ENCODE measurements at regions not wholly inside any gene's neighbourhood (a gene's known extent, or its start where the extent isn't known, plus 50 kb on each side); places are given as distances from the start of the nearest gene placed in this dataset.

GRCh38 chr6:153832543-153832942, 206.5 kb upstream of the OPRM1 start:
- ChIA-PET POLR2A (no interaction called here), CTCF (no interaction called here)
- no peaks in the 10 kb centered on the region for H3K9me3 ChIP-seq (ENCODE audit: control insufficient read depth in 2 of 3, low read length in 3 of 3)
- Mint-ChIP-seq H3K36me3 (no peaks in the 10 kb centered on the region), H3K27ac (no peak overlapping the region), H3K9me3 (peaks cover 0 to 7% (median 0%) of the 10 kb centered on the region in 11 donors), H3K27me3 (peaks cover 0 to 5% (median 0%) of the 10 kb centered on the region in 5 donors), H3K4me3 (no peak overlapping the region), H3K4me1 (no peaks in the 10 kb centered on the region)
- ATAC-seq = peak; percentile 37
- no peak overlapping the region for H3K4me3 ChIP-seq (ENCODE audit: low read length)
- no peaks in the 10 kb centered on the region for H3K27me3 ChIP-seq (ENCODE audit: control insufficient read depth in 2 of 2, insufficient read depth in 2 of 2, low read length in 2 of 2)
- no peaks in the 10 kb centered on the region for H3K36me3 ChIP-seq (ENCODE audit: control insufficient read depth in 2 of 3, insufficient read depth in 3 of 3, low read length in 3 of 3)
- H3K4me1 ChIP-seq (ENCODE audit: control insufficient read depth in 2 of 2, insufficient read depth in 2 of 2, low read length in 2 of 2) = no peaks in the 10 kb centered on the region
- intact Hi-C loops (cut with micrococcal nuclease) = no loop called here
- no peak overlapping the region for H3K27ac ChIP-seq (ENCODE audit: low read depth, low read length)
- DNase-seq = no peak

GRCh38 chr6:153831350-153832078, 207.5 kb upstream of the OPRM1 start:
- H3K4me1 ChIP-seq (ENCODE audit: control insufficient read depth in 2 of 2, insufficient read depth in 2 of 2, low read length in 2 of 2) = no peaks in the 10 kb centered on the region
- Mint-ChIP-seq H3K36me3 (no peaks in the 10 kb centered on the region), H3K9me3 (peaks cover 0 to 7% (median 0%) of the 10 kb centered on the region in 11 donors), H3K4me1 (no peaks in the 10 kb centered on the region), H3K27ac (no peak overlapping the region), H3K27me3 (peaks cover 0 to 5% (median 0%) of the 10 kb centered on the region in 5 donors), H3K4me3 (no peak overlapping the region)
- H3K36me3 ChIP-seq (ENCODE audit: control insufficient read depth in 2 of 3, insufficient read depth in 3 of 3, low read length in 3 of 3) = no peaks in the 10 kb centered on the region
- no peak for ATAC-seq
- no peaks in the 10 kb centered on the region for H3K9me3 ChIP-seq (ENCODE audit: control insufficient read depth in 2 of 3, low read length in 3 of 3)
- no peak overlapping the region for H3K4me3 ChIP-seq (ENCODE audit: low read length)
- no peak for DNase-seq
- intact Hi-C loops (cut with micrococcal nuclease) = no loop called here
- H3K27me3 ChIP-seq (ENCODE audit: control insufficient read depth in 2 of 2, insufficient read depth in 2 of 2, low read length in 2 of 2) = no peaks in the 10 kb centered on the region
- CTCF ChIA-PET = no interaction called here
- POLR2A ChIA-PET = no interaction called here
- H3K27ac ChIP-seq (ENCODE audit: low read depth, low read length) = no peak overlapping the region

- Histone ChIP-seq H3K4me1 (ENCODE audit: control insufficient read depth in 2 of 2, insufficient read depth in 2 of 2, low read length in 2 of 2) (no peaks in the 10 kb centered on the region), H3K9me3 (ENCODE audit: control insufficient read depth in 2 of 3, low read length in 3 of 3) (peaks cover 0 to 21% (median 0%) of the 10 kb centered on the region in 3 experiments), H3K27ac (ENCODE audit: low read depth, low read length) (no peak overlapping the region), H3K36me3 (ENCODE audit: control insufficient read depth in 2 of 3, insufficient read depth in 3 of 3, low read length in 3 of 3) (no peaks in the 10 kb centered on the region), H3K4me3 (ENCODE audit: low read length) (no peak overlapping the region), H3K27me3 (ENCODE audit: control insufficient read depth in 2 of 2, insufficient read depth in 2 of 2, low read length in 2 of 2) (no peaks in the 10 kb centered on the region)
- Mint-ChIP-seq H3K4me3 (no peak overlapping the region), H3K27ac (no peak overlapping the region), H3K9me3 (peaks cover 4 to 44% (median 18%) of the 10 kb centered on the region in 11 donors), H3K36me3 (peaks cover 0 to 5% (median 0%) of the 10 kb centered on the region in 5 donors), H3K27me3 (peaks cover 0 to 4% (median 0%) of the 10 kb centered on the region in 5 donors), H3K4me1 (no peaks in the 10 kb centered on the region)
- ChIA-PET POLR2A (no interaction called here), CTCF (no interaction called here)
- intact Hi-C loops (cut with micrococcal nuclease) = no loop called here
- no peak for DNase-seq
- ATAC-seq = no peak
These were observed 221.9 kb upstream of the OPRM1 start for GRCh38 chr6:153817173-153817572.

- intact Hi-C loops (cut with micrococcal nuclease) = no loop called here
- H3K4me1 ChIP-seq (ENCODE audit: control insufficient read depth in 2 of 2, insufficient read depth in 2 of 2, low read length in 2 of 2) = no peaks in the 10 kb centered on the region
- Mint-ChIP-seq H3K27ac (no peak overlapping the region), H3K36me3 (peaks cover 0 to 5% (median 0%) of the 10 kb centered on the region in 5 donors), H3K4me1 (no peaks in the 10 kb centered on the region), H3K9me3 (peaks cover 2 to 49% (median 19%) of the 10 kb centered on the region in 11 donors), H3K4me3 (no peak overlapping the region), H3K27me3 (peaks cover 0 to 7% (median 0%) of the 10 kb centered on the region in 5 donors)
- no peaks in the 10 kb centered on the region for H3K27me3 ChIP-seq (ENCODE audit: control insufficient read depth in 2 of 2, insufficient read depth in 2 of 2, low read length in 2 of 2)
- CTCF ChIA-PET = no interaction called here
- no peak overlapping the region for H3K4me3 ChIP-seq (ENCODE audit: low read length)
- POLR2A ChIA-PET = no interaction called here
- no peak overlapping the region for H3K27ac ChIP-seq (ENCODE audit: low read depth, low read length)
- H3K36me3 ChIP-seq (ENCODE audit: control insufficient read depth in 2 of 3, insufficient read depth in 3 of 3, low read length in 3 of 3) = no peaks in the 10 kb centered on the region
- ATAC-seq (no peak), DNase-seq (no peak)
- peaks cover 0 to 21% (median 0%) of the 10 kb centered on the region in 3 experiments for H3K9me3 ChIP-seq (ENCODE audit: control insufficient read depth in 2 of 3, low read length in 3 of 3)
These were observed 222.7 kb upstream of the OPRM1 start for GRCh38 chr6:153816366-153816765.

DNA sequence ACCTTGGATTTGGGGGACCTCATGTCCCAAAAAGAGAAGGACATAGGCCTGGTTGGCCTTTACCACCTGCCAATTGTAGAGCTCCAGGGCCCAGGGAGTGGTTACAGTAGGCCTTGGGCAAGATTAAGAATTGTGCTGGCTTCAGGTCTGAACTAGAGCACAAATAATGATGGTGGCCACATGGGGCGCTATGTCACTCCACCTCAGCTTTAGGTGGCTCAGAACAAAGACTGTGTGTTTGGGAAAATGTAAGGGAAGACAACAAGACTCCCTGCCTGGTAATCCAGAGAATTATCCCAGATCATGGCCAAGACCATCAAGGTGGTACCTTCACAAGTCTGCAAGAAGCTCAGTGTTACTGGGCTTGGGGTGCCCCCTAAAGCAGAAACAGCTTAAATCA, 224.9 kb upstream of the OPRM1 start:
- no peak overlapping the region for H3K4me3 Mint-ChIP-seq
- no peak overlapping the region for H3K27ac ChIP-seq (ENCODE audit: low read depth, low read length)
- H3K4me1 ChIP-seq (ENCODE audit: control insufficient read depth in 2 of 2, insufficient read depth in 2 of 2, low read length in 2 of 2) = no peaks in the 10 kb centered on the region
- POLR2A ChIA-PET = no interaction called here
- DNase-seq (no peak), ATAC-seq (no peak)
- H3K27ac Mint-ChIP-seq = no peak overlapping the region
- peaks cover 0 to 8% (median 5%) of the 10 kb centered on the region in 5 donors for H3K27me3 Mint-ChIP-seq
- H3K36me3 Mint-ChIP-seq = peaks cover 0 to 5% (median 0%) of the 10 kb centered on the region in 5 donors
- CTCF ChIA-PET = interaction anchor here (0.6 kb wide), 1 partner anchor 77 kb away, joined by 5 read pairs; no protein-coding TSS in a partner anchor
- H3K9me3 ChIP-seq (ENCODE audit: control insufficient read depth in 2 of 3, low read length in 3 of 3) = peaks cover 0 to 21% (median 0%) of the 10 kb centered on the region in 3 experiments
- H3K9me3 Mint-ChIP-seq = peaks cover 2 to 50% (median 20%) of the 10 kb centered on the region in 11 donors
- no peaks in the 10 kb centered on the region for H3K36me3 ChIP-seq (ENCODE audit: control insufficient read depth in 2 of 3, insufficient read depth in 3 of 3, low read length in 3 of 3)
- no peaks in the 10 kb centered on the region for H3K27me3 ChIP-seq (ENCODE audit: control insufficient read depth in 2 of 2, insufficient read depth in 2 of 2, low read length in 2 of 2)
- intact Hi-C loops (cut with micrococcal nuclease) = no loop called here
- no peaks in the 10 kb centered on the region for H3K4me1 Mint-ChIP-seq
- H3K4me3 ChIP-seq (ENCODE audit: low read length) = no peak overlapping the region

GRCh38 chr6:153804755-153805330, 234.2 kb upstream of the OPRM1 start:
- no peak for DNase-seq
- CTCF ChIA-PET = no interaction called here
- no peak overlapping the region for H3K27ac Mint-ChIP-seq
- POLR2A ChIA-PET = no interaction called here
- no peak overlapping the region for H3K27ac ChIP-seq (ENCODE audit: low read depth, low read length)
- H3K27me3 Mint-ChIP-seq = peaks cover 0 to 10% (median 0%) of the 10 kb centered on the region in 5 donors
- intact Hi-C loops (cut with micrococcal nuclease) = no loop called here
- no peaks in the 10 kb centered on the region for H3K36me3 ChIP-seq (ENCODE audit: control insufficient read depth in 2 of 3, insufficient read depth in 3 of 3, low read length in 3 of 3)
- ATAC-seq = no peak
- H3K4me1 ChIP-seq (ENCODE audit: control insufficient read depth in 2 of 2, insufficient read depth in 2 of 2, low read length in 2 of 2) = no peaks in the 10 kb centered on the region
- no peaks in the 10 kb centered on the region for H3K9me3 ChIP-seq (ENCODE audit: control insufficient read depth in 2 of 3, low read length in 3 of 3)
- H3K27me3 ChIP-seq (ENCODE audit: control insufficient read depth in 2 of 2, insufficient read depth in 2 of 2, low read length in 2 of 2) = no peaks in the 10 kb centered on the region
- H3K4me1 Mint-ChIP-seq = no peaks in the 10 kb centered on the region
- no peaks in the 10 kb centered on the region for H3K36me3 Mint-ChIP-seq
- no peaks in the 10 kb centered on the region for H3K9me3 Mint-ChIP-seq
- no peak overlapping the region for H3K4me3 Mint-ChIP-seq
- H3K4me3 ChIP-seq (ENCODE audit: low read length) = no peak overlapping the region

- no peak overlapping the region for H3K27ac ChIP-seq (ENCODE audit: low read depth, low read length)
- Mint-ChIP-seq H3K27me3 (peaks cover 0 to 4% (median 0%) of the 10 kb centered on the region in 5 donors), H3K9me3 (peaks cover 0 to 3% (median 0%) of the 10 kb centered on the region in 11 donors), H3K36me3 (no peaks in the 10 kb centered on the region), H3K4me3 (no peak overlapping the region), H3K4me1 (no peaks in the 10 kb centered on the region), H3K27ac (no peak overlapping the region)
- DNase-seq = no peak
- no peaks in the 10 kb centered on the region for H3K27me3 ChIP-seq (ENCODE audit: control insufficient read depth in 2 of 2, insufficient read depth in 2 of 2, low read length in 2 of 2)
- no peak overlapping the region for H3K4me3 ChIP-seq (ENCODE audit: low read length)
- no peaks in the 10 kb centered on the region for H3K4me1 ChIP-seq (ENCODE audit: control insufficient read depth in 2 of 2, insufficient read depth in 2 of 2, low read length in 2 of 2)
- no peaks in the 10 kb centered on the region for H3K36me3 ChIP-seq (ENCODE audit: control insufficient read depth in 2 of 3, insufficient read depth in 3 of 3, low read length in 3 of 3)
- ChIA-PET POLR2A (no interaction called here), CTCF (no interaction called here)
- no peak for ATAC-seq
- intact Hi-C loops (cut with micrococcal nuclease) = no loop called here
- H3K9me3 ChIP-seq (ENCODE audit: control insufficient read depth in 2 of 3, low read length in 3 of 3) = no peaks in the 10 kb centered on the region
These were observed 237.1 kb upstream of the OPRM1 start for GRCh38 chr6:153801917-153802316.

Data from naive thymus-derived CD4-positive, alpha-beta T cell (primary cell).